ENCODE measurements at regions not wholly inside any gene's neighbourhood (a gene's known extent, or its start where the extent isn't known, plus 50 kb on each side); places are given as distances from the start of the nearest gene placed in this dataset.

GRCh38 chr11:44403587-44404273, 93.8 kb upstream of the ALX4 start:
- Histone ChIP-seq H3K9ac (ENCODE audit: low read length) (no peak overlapping the region), H4K20me1 (ENCODE audit: control insufficient read depth, insufficient read depth, low read length, poor library complexity, severe bottlenecking) (no peaks in the 10 kb centered on the region), H3K27ac (ENCODE audit: low read length in 2 of 2) (no peak overlapping the region), H3K79me2 (ENCODE audit: control insufficient read depth, insufficient read depth, low read length) (no peaks in the 10 kb centered on the region), H2AFZ (ENCODE audit: insufficient read depth, low read depth, low read length, poor library complexity, severe bottlenecking) (no peak overlapping the region), H3K4me1 (ENCODE audit: control insufficient read depth in 2 of 2, insufficient read depth in 2 of 2, low read length in 2 of 2) (no peaks in the 10 kb centered on the region), H3K4me2 (replicated peaks; ENCODE audit: low read depth, low read length, poor library complexity, severe bottlenecking) (no peak overlapping the region), H3K36me3 (replicated peaks in 1 of 2; ENCODE audit: control extremely low read depth in 1 of 2, control insufficient read depth in 1 of 2, extremely low read depth in 1 of 2, insufficient read depth in 2 of 2, low read length in 1 of 2) (no peaks in the 10 kb centered on the region), H3K27me3 (replicated peaks in 1 of 4; ENCODE audit: control extremely low read depth in 1 of 4, control insufficient read depth in 3 of 4, insufficient read depth in 4 of 4, low read length in 3 of 4) (peaks cover 0 to 3% (median under 1%) of the 10 kb centered on the region in 4 experiments), H3K9me3 (ENCODE audit: control extremely low read depth in 1 of 3, control insufficient read depth in 2 of 3, insufficient read depth in 1 of 3, low read length in 2 of 3) (peaks cover 0 to 2% (median 0%) of the 10 kb centered on the region in 3 donors), H3K4me3 (ENCODE audit: control extremely low read depth in 1 of 5, extremely low read depth in 1 of 5, insufficient read depth in 1 of 5, low read depth in 2 of 5, low read length in 4 of 5) (no peak overlapping the region)
- peaks cover 9% of the 10 kb centered on the region for H3K4me1 Mint-ChIP-seq
- no peak for TF ChIP-seq EZH2 (IDR thresholded peaks at IDR 0.05; ENCODE audit: borderline replicate concordance, insufficient read depth, low read depth, low read length, poor library complexity, severe bottlenecking)
- TF ChIP-seq CTCF (IDR thresholded peaks at IDR 0.05) = no peak
- ATAC-seq (ENCODE audit: low read depth) = no peak
- H3K9me3 Mint-ChIP-seq (ENCODE audit: insufficient read depth) = no peaks in the 10 kb centered on the region
- H3K4me3 Mint-ChIP-seq = no peak overlapping the region
- H3K27ac Mint-ChIP-seq = no peak overlapping the region
- peaks cover 44% of the 10 kb centered on the region for H3K27me3 Mint-ChIP-seq
- no peak for DNase-seq
- intact Hi-C loops (cut with micrococcal nuclease) = no loop called here
- CTCF ChIA-PET = no interaction called here
- 52% methylated on average over 2 of the region's 6 CpGs for WGBS (ENCODE audit: insufficient coverage)
- POLR2A ChIA-PET = no interaction called here

- Histone ChIP-seq H3K27ac (ENCODE audit: low read length in 2 of 2) (no peak overlapping the region), H3K79me2 (ENCODE audit: control insufficient read depth, insufficient read depth, low read length) (no peaks in the 10 kb centered on the region), H3K27me3 (replicated peaks in 1 of 4; ENCODE audit: control extremely low read depth in 1 of 4, control insufficient read depth in 3 of 4, insufficient read depth in 4 of 4, low read length in 3 of 4) (peaks cover 0 to 3% (median under 1%) of the 10 kb centered on the region in 4 experiments), H3K9me3 (ENCODE audit: control extremely low read depth in 1 of 3, control insufficient read depth in 2 of 3, insufficient read depth in 1 of 3, low read length in 2 of 3) (peaks cover 0 to 2% (median 0%) of the 10 kb centered on the region in 3 donors), H3K4me1 (ENCODE audit: control insufficient read depth in 2 of 2, insufficient read depth in 2 of 2, low read length in 2 of 2) (no peaks in the 10 kb centered on the region), H2AFZ (ENCODE audit: insufficient read depth, low read depth, low read length, poor library complexity, severe bottlenecking) (no peak overlapping the region), H3K36me3 (replicated peaks in 1 of 2; ENCODE audit: control extremely low read depth in 1 of 2, control insufficient read depth in 1 of 2, extremely low read depth in 1 of 2, insufficient read depth in 2 of 2, low read length in 1 of 2) (no peaks in the 10 kb centered on the region), H3K9ac (ENCODE audit: low read length) (no peak overlapping the region), H3K4me3 (ENCODE audit: control extremely low read depth in 1 of 5, extremely low read depth in 1 of 5, insufficient read depth in 1 of 5, low read depth in 2 of 5, low read length in 4 of 5) (no peak overlapping the region), H4K20me1 (ENCODE audit: control insufficient read depth, insufficient read depth, low read length, poor library complexity, severe bottlenecking) (no peaks in the 10 kb centered on the region), H3K4me2 (replicated peaks; ENCODE audit: low read depth, low read length, poor library complexity, severe bottlenecking) (no peak overlapping the region)
- DNase-seq (no peak), ATAC-seq (ENCODE audit: low read depth) (no peak)
- ChIA-PET CTCF (no interaction called here), POLR2A (no interaction called here)
- intact Hi-C loops (cut with micrococcal nuclease) = no loop called here
- no peaks in the 10 kb centered on the region for H3K9me3 Mint-ChIP-seq (ENCODE audit: insufficient read depth)
- 91% methylated on average over 3 of the region's 6 CpGs for WGBS (ENCODE audit: insufficient coverage)
- H3K4me1 Mint-ChIP-seq = peaks cover 9% of the 10 kb centered on the region
- peaks cover 46% of the 10 kb centered on the region for H3K27me3 Mint-ChIP-seq
- TF ChIP-seq CTCF (IDR thresholded peaks at IDR 0.05) = no peak
- no peak for TF ChIP-seq EZH2 (IDR thresholded peaks at IDR 0.05; ENCODE audit: borderline replicate concordance, insufficient read depth, low read depth, low read length, poor library complexity, severe bottlenecking)
- no peak overlapping the region for H3K27ac Mint-ChIP-seq
- H3K4me3 Mint-ChIP-seq = no peak overlapping the region
These were observed 94.4 kb upstream of the ALX4 start for GRCh38 chr11:44404301-44404700.
